Fibroblast of lung (primary cell): ENCODE measurements at regions not wholly inside any gene's neighbourhood (a gene's known extent, or its start where the extent isn't known, plus 50 kb on each side); places are given as distances from the start of the nearest gene placed in this dataset.

Source experiments
- CTCF ChIP-seq, 2 donors: IDR thresholded peaks in 1 of 2; conservative IDR thresholded peaks in 1 of 2; 1 replicate in 1 of 2; 2 replicates in 1 of 2; pipeline ENCODE4 v1.5.1; 2011 to 2012; ENCODE audit warnings: low read length in 2 of 2, control low read depth in 1 of 2, inconsistent platforms in 1 of 2, low read depth in 1 of 2, mild to moderate bottlenecking in 1 of 2
- EZH2 ChIP-seq: IDR thresholded peaks from 2 replicates; pipeline ENCODE4 v1.5.1; 2012; ENCODE audit warnings: low read length, control low read depth, mild to moderate bottlenecking; ENCODE audit errors: missing control alignments

- TF ChIP-seq CTCF (conservative IDR thresholded peaks at IDR 0.05 in 1 of 2, IDR thresholded peaks at IDR 0.05 in 1 of 2; ENCODE audit: low read depth in 1 of 2, low read length in 2 of 2) (no peak), EZH2 (no peak)
These were observed 387.1 kb downstream of the DHX35 start for GRCh38 chr20:39349240-39349639.
